ENCODE measurements at regions not wholly inside any gene's neighbourhood (a gene's known extent, or its start where the extent isn't known, plus 50 kb on each side); places are given as distances from the start of the nearest gene placed in this dataset.

- DNase-seq (ENCODE audit: low read depth) = no peak
Observed at GRCh38 chr2:2389215-2389614, 58.1 kb upstream of the MYT1L start.

More at GRCh38 chr2:2389215-2389614, 58.1 kb upstream of the MYT1L start:
- H3K4me3 ChIP-seq (ENCODE audit: low read depth, low read length) = no peak overlapping the region
